Subcutaneous abdominal adipose tissue (tissue), 5 donors: ENCODE measurements at regions not wholly inside any gene's neighbourhood (a gene's known extent, or its start where the extent isn't known, plus 50 kb on each side); places are given as distances from the start of the nearest gene placed in this dataset.
"Not testable (repeated sequence)": the region's sequence is repeated elsewhere in the genome, so short reads cannot be mapped to it uniquely, and the experiment has no call there.

Source experiments
- H3K27ac ChIP-seq: one replicate; pipeline ENCODE4 v1.7.0; 2013; ENCODE audit warnings: low read depth, mild to moderate bottlenecking, inconsistent platforms, low read length, moderate library complexity
- H3K27me3 ChIP-seq, 5 donors: one replicate each; pipeline ENCODE4 v1.7.0; 2013; ENCODE audit warnings: low read length in 5 of 5, inconsistent platforms in 1 of 5; ENCODE audit not compliant: control insufficient read depth in 5 of 5, insufficient read depth in 4 of 5
- H3K36me3 ChIP-seq, 5 donors: one replicate each; pipeline ENCODE4 v1.7.0; 2013; ENCODE audit warnings: low read length in 5 of 5; ENCODE audit not compliant: control insufficient read depth in 5 of 5, insufficient read depth in 5 of 5
- H3K4me1 ChIP-seq, 5 donors: one replicate each; pipeline ENCODE4 v1.7.0; 2013; ENCODE audit warnings: low read length in 5 of 5, mild to moderate bottlenecking in 3 of 5, moderate library complexity in 1 of 5; ENCODE audit not compliant: control insufficient read depth in 5 of 5, insufficient read depth in 5 of 5
- H3K4me3 ChIP-seq, 5 donors: one replicate each; pipeline ENCODE4 v1.7.0; 2013; ENCODE audit warnings: low read length in 5 of 5, low read depth in 1 of 5
- H3K9ac ChIP-seq, 5 donors: one replicate each; pipeline ENCODE4 v1.7.0; 2013; ENCODE audit warnings: low read length in 5 of 5, mild to moderate bottlenecking in 4 of 5, moderate library complexity in 3 of 5
- H3K9me3 ChIP-seq, 5 donors: one replicate each; pipeline ENCODE4 v1.7.0; 2013; ENCODE audit warnings: low read length in 5 of 5; ENCODE audit not compliant: control insufficient read depth in 5 of 5
- donor health status: healthy.
- donor health status: healthy.
- donor health status: healthy.
- donor health status: healthy.
- donor health status: healthy.

DNA sequence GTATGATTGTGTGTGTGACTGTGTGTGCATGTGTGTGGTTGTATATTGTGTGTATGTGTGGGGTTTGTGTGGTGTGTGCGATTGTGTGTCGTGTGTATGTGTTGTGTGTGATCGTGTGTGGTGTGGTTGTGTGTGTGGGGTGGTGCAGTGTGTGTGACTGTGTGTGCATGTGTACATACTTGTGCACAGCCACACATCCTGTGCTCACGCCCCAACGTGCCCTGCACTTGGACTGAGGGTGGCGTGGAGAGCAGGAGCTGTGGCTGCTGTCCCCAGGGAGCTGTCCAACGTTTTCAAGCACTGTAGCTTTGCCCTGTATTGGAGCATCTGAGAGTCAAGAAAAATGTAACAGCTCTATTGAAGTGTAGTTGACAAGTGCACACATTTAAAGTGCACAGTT, 243.2 kb upstream of the HDAC4 start:
- no peak overlapping the region for H3K4me3 ChIP-seq
- no peaks in the 10 kb centered on the region for H3K4me1 ChIP-seq
- peaks cover 0 to 9% (median 6%) of the 10 kb centered on the region in 5 donors for H3K27me3 ChIP-seq
- no peak overlapping the region for H3K27ac ChIP-seq
- peaks cover 0 to 4% (median 0%) of the 10 kb centered on the region in 5 donors for H3K9me3 ChIP-seq
- no peak overlapping the region for H3K9ac ChIP-seq
- no peaks in the 10 kb centered on the region for H3K36me3 ChIP-seq

DNA sequence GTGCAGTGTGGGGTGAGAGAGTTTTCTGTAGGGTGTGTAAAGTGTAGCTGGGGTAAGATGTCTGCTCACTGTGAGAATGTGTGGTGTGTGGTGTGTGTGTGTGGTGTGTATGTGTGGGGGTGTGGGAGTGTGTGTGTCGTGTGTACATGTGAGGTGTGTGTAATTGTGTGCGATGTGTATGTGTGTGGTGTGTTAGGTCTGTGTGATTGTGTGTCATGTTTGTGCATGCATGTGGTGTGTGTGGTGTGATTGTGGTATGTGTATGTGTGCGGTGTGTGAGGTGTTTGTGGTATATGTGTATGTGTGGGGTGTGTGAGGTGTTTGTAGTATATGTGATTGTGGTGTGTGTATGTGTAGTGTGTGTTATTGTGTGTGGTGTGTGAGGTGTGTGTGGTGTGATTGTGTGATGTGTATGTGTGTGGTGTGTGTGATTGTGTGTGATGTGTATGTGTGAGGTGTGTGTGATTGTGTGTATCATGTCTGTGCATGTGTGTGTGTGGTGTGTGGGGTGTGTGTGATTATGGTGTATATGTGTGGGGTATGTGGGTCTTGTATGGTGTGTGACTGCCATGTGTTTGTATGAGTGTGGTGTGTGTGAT, 241.7 kb upstream of the HDAC4 start:
- Histone ChIP-seq H3K36me3 (no peaks in the 10 kb centered on the region), H3K9ac (no peak overlapping the region), H3K9me3 (no peaks in the 10 kb centered on the region), H3K27ac (no peak overlapping the region), H3K4me3 (no peak overlapping the region), H3K4me1 (no peaks in the 10 kb centered on the region), H3K27me3 (peaks cover 0 to 14% (median 6%) of the 10 kb centered on the region in 5 donors)

DNA sequence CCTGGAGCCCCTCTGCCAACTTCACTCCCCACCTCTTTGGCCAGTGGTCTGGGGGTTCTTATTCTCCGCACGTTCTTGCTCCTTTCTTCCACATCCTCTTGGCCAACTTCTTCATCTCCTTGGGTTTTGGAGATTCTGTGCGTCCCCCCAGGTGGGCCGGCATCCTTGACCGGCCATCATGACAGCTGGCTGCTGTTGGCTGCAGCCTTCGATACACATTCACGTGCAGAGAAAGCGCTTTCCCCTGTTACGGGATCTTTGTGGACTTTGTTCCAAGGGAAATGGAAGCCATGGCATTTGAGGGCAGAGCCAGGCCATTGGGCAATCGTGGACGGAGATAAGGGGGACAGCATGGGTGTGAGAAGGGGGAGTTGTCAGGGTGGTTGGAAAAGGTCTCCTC, 241.1 kb upstream of the HDAC4 start:
- H3K36me3 ChIP-seq, H3K9me3 ChIP-seq, H3K9ac ChIP-seq, H3K4me1 ChIP-seq, H3K27ac ChIP-seq, H3K4me3 ChIP-seq: not testable (repeated sequence)
- H3K27me3 ChIP-seq = peaks cover 0 to 14% (median 6%) of the 10 kb centered on the region in 5 donors

DNA sequence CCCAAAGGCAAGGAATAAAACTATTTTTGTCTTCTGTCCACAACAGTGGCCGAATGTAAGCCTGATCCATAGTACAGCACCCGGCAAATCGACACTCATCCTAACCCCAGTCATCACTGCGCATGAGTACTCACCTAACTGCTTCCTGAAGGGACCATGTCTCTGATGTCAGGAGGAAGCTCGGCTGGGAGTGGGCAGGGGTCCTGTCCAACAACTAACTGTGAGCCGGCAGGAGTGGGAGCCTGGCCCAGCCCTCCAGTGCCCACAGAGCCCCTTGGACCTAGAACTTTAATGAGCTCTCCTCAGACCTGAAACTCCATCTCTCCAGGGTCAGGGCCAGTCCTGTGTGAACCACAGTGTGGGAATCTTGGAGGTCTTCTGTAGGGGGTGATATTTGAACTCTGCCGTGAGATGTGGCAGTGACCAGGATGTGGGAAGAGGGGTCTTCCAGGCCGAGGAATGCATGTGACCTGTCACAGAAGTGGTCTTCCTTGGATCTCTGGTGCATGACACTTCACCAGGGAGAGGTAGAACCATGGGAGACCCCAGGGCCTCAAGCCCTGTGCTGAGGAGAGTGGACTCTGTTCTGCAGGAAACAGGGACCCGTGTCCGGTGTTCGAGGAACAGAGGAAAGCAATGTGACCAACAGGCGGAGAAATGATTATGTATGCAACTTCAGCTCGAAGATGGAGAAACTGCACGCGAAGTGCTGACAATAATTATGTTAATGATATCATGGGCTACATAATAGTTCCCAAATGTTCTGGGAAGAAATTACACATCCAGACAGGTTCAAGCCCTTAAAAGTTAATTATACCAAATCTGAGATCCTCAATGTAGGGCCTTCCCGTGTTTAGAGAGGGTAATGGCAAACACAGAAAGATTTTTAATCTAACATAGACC, 240.1 kb upstream of the HDAC4 start:
- H3K27me3 ChIP-seq = peaks cover 0 to 9% (median 4%) of the 10 kb centered on the region in 5 donors

DNA sequence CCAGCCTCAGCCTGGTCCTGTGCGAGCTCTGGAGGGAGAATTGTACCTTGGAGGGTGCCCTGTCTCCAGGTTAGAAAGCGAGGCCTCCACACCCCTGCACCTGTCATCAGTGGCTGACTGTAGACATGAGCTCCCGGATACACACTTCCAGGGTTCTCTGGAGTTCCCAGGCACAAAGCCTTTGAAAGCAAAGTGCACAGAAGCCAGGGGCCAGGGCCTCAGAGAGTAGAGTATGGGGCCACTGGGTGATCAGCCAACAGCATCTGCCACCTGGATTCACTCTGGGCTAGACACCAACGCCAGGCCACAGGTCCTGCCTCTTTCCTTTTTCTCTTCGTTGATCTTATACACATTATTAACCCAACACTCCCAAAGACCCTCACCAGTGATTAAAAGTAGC, 239.4 kb upstream of the HDAC4 start:
- Histone ChIP-seq H3K4me1 (no peaks in the 10 kb centered on the region), H3K27me3 (peaks cover 0 to 7% (median 3%) of the 10 kb centered on the region in 5 donors), H3K4me3 (no peak overlapping the region), H3K36me3 (no peaks in the 10 kb centered on the region), H3K9me3 (peaks cover 0 to 11% (median 8%) of the 10 kb centered on the region in 5 donors), H3K27ac (no peak overlapping the region), H3K9ac (no peak overlapping the region)

More for the DNA sequence above, 240.1 kb upstream of the HDAC4 start:
- Histone ChIP-seq H3K27ac (no peak overlapping the region), H3K4me3 (no peak overlapping the region), H3K9ac (no peak overlapping the region), H3K4me1 (no peaks in the 10 kb centered on the region), H3K9me3 (peaks cover 0 to 10% (median 6%) of the 10 kb centered on the region in 5 donors), H3K36me3 (no peaks in the 10 kb centered on the region)

DNA sequence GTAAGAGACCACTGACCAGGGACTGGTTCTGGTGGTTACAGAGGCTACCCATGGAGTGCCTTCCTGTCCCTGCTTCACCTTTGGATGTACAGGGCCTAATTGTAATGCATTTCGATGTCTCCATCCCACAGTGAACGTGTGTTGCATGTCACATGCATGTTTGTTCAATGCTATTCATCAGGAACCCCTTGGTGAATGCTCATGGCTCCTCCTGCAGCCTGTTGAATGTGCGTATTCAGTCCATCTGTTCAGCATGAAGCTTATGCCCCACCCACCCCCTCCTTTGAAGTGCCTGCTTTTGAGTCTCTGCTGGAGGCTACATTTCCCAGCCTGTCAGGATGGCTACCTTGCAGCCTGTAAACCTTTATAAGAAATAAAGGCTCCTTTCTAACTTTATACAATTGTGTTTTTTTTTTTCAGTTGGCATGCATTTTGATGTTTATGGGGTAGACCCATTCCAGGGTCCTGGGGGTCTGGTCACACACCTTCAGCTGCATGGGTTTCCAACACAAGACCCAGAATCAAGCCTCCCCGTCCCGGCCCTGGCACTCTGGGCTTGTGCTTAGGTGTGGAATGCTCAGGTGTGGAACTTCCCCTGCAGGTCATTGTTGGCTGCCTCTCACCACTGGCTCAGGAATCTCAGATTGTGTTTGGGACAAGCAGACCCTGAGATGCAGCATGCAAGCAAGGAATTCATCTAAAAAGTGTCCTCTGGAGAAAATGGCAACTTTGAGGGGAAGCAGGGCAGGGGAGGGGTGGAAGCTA, 238.8 kb upstream of the HDAC4 start:
- peaks cover 0 to 11% (median 8%) of the 10 kb centered on the region in 5 donors for H3K9me3 ChIP-seq
- no peak overlapping the region for H3K9ac ChIP-seq
- no peak overlapping the region for H3K27ac ChIP-seq
- H3K4me1 ChIP-seq = no peaks in the 10 kb centered on the region
- peaks cover 0 to 6% (median 3%) of the 10 kb centered on the region in 5 donors for H3K27me3 ChIP-seq
- H3K36me3 ChIP-seq = no peaks in the 10 kb centered on the region
- H3K4me3 ChIP-seq = no peak overlapping the region

DNA sequence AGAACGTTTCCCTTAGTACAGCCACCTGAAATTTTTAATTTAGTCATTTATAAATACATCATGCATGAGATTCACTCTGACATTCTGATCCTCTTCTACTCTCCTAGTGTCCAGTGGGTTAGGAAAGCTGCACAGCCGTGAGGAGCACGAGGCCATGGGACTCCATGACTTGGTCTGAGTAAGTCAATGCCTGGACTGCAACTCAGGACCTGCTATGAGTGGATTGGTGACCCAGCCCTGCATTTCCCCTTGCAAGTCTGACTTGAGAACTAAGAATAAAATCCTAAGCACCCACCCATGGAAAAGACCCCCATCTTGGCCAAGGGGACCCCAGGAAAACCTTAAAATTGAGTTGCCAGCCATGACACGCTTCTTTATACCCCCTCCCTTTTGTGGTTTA, 237.6 kb upstream of the HDAC4 start:
- Histone ChIP-seq H3K9me3 (peaks cover 0 to 11% (median 8%) of the 10 kb centered on the region in 5 donors), H3K9ac (no peak overlapping the region), H3K27ac (no peak overlapping the region), H3K36me3 (no peaks in the 10 kb centered on the region), H3K4me3 (no peak overlapping the region), H3K27me3 (peaks cover 0 to 6% (median 3%) of the 10 kb centered on the region in 5 donors), H3K4me1 (no peaks in the 10 kb centered on the region)

DNA sequence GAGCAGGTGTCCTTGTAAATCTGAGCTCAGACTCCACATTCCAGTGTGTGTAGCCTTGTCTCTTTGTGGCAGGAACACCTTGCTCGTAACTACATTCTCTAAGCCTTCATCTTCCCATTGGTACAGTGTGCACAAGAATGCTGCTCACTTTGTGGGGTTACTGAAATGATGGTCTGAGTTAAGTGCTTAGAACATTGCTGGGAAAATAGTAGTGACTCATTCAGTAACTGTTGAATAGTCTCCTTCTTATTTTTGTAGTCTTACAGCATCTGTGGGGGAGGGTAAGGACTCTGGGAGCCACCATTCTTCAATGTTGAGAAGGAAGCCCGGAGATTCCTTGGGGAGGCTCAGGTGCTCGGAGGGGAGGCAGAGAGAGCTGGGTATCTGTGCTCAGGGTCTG, 236.0 kb upstream of the HDAC4 start:
- Histone ChIP-seq H3K9me3 (peaks cover 0 to 11% (median 8%) of the 10 kb centered on the region in 5 donors), H3K27ac (no peak overlapping the region)

DNA sequence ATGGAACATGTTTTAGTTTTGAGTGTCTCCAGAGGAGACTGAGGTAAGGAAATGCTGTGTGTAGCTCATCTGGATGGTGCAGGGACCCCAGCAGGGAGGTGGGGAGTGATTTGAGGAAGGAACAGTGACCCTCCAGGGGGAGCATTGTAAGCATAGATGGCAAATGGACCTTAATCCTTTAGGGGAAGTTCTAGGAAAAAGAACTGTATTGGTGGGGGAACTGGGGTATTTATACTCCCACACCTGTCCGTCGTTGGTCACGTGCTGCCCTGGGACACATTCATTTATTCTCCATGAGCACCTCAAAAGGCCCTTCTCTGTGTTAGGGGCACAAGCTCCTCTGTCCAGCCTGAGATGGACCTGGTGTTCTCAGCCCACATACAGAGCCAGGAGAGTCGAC, 233.9 kb upstream of the HDAC4 start:
- H3K27ac ChIP-seq = no peak overlapping the region
- peaks cover 0 to 5% (median 3%) of the 10 kb centered on the region in 5 donors for H3K27me3 ChIP-seq
- no peaks in the 10 kb centered on the region for H3K36me3 ChIP-seq
- peaks cover 0 to 9% (median 0%) of the 10 kb centered on the region in 5 donors for H3K4me1 ChIP-seq
- peaks cover 0 to 11% (median 8%) of the 10 kb centered on the region in 5 donors for H3K9me3 ChIP-seq
- no peak overlapping the region for H3K9ac ChIP-seq
- no peak overlapping the region for H3K4me3 ChIP-seq

More for the DNA sequence above, 236.0 kb upstream of the HDAC4 start:
- H3K36me3 ChIP-seq = no peaks in the 10 kb centered on the region
- no peaks in the 10 kb centered on the region for H3K4me1 ChIP-seq
- H3K27me3 ChIP-seq = peaks cover 0 to 6% (median 3%) of the 10 kb centered on the region in 5 donors
- no peak overlapping the region for H3K9ac ChIP-seq
- no peak overlapping the region for H3K4me3 ChIP-seq
